Ascending aorta (tissue), 2 donors: ENCODE measurements at regions not wholly inside any gene's neighbourhood (a gene's known extent, or its start where the extent isn't known, plus 50 kb on each side); places are given as distances from the start of the nearest gene placed in this dataset.

Experiments
- DNase-seq, 2 donors: peaks; one replicate each; pipeline ENCODE4 v3.0.0-alpha.2; 2019; ENCODE audit warnings: low spot score in 2 of 2
- H3K27ac ChIP-seq, 2 donors: fragments of 200-600 bp; sonication (generic); one replicate each; pipeline ENCODE4 v1.5.1; 2016 to 2017; ENCODE audit warnings: mild to moderate bottlenecking in 1 of 2
- H3K27me3 ChIP-seq: fragments of 200-600 bp; sonication (generic); one replicate; pipeline ENCODE4 v1.5.1; 2017
- H3K36me3 ChIP-seq, 2 donors: fragments of 200-600 bp; sonication (generic); one replicate each; pipeline ENCODE4 v1.5.1; 2016
- H3K4me1 ChIP-seq, 2 donors: fragments of 200-600 bp; sonication (generic); one replicate each; pipeline ENCODE4 v1.5.1; 2016 to 2017; ENCODE audit warnings: mild to moderate bottlenecking in 1 of 2
- H3K4me3 ChIP-seq, 2 donors: fragments of 200-600 bp; sonication (generic); one replicate each; pipeline ENCODE4 v1.5.1; 2016 to 2017; ENCODE audit warnings: mild to moderate bottlenecking in 1 of 2
- H3K9me3 ChIP-seq, 2 donors: fragments of 200-600 bp; sonication (generic); one replicate each; pipeline ENCODE4 v1.5.1; 2016
- intact Hi-C: fragments of 100-400 bp; cut with DNase I; formaldehyde crosslinking; loops from one replicate; pipeline ENCODE4 v1.15.1; 2023
- TF ChIP-seq, protein P1 (sequence below), 3 experiments: fragments of 200-600 bp in 2 of 3; fragments of 450-650 bp in 1 of 3; sonication (generic) in 2 of 3; IDR thresholded peaks; one replicate each; pipeline ENCODE4 v1.5.1; 2016 to 2019; ENCODE audit warnings: antibody characterized with exemption in 3 of 3, mild to moderate bottlenecking in 1 of 3, moderate library complexity in 1 of 3

DNA sequence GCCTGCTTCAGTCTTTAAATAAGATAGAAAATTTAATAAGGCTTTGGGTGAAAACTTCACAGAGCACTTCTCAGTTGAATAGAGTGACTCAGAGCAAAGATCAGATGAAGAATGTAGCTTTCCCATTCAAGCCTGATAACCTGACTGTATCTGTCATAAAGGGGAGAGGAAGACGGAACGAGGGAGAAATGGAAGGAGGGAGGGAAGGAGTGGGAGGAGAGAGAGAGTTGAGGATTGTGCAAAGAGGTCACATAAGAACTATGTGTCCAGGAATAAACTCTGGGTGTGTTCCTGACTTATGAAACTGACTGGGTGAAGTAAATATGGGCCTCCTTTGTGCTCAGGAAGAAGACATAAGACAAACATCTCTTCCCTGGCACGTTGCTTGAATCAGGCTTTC is 385.5 kb downstream of the LPIN1 start:
- TF ChIP-seq, protein P1, sequence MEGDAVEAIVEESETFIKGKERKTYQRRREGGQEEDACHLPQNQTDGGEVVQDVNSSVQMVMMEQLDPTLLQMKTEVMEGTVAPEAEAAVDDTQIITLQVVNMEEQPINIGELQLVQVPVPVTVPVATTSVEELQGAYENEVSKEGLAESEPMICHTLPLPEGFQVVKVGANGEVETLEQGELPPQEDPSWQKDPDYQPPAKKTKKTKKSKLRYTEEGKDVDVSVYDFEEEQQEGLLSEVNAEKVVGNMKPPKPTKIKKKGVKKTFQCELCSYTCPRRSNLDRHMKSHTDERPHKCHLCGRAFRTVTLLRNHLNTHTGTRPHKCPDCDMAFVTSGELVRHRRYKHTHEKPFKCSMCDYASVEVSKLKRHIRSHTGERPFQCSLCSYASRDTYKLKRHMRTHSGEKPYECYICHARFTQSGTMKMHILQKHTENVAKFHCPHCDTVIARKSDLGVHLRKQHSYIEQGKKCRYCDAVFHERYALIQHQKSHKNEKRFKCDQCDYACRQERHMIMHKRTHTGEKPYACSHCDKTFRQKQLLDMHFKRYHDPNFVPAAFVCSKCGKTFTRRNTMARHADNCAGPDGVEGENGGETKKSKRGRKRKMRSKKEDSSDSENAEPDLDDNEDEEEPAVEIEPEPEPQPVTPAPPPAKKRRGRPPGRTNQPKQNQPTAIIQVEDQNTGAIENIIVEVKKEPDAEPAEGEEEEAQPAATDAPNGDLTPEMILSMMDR (IDR thresholded peaks at IDR 0.05) = no peak
- H3K27me3 ChIP-seq = no peaks in the 10 kb centered on the region
- no peak overlapping the region for H3K27ac ChIP-seq
- no peak overlapping the region for H3K4me3 ChIP-seq
- H3K36me3 ChIP-seq = no peaks in the 10 kb centered on the region
- DNase-seq = no peak
- no peaks in the 10 kb centered on the region for H3K4me1 ChIP-seq
- intact Hi-C loops = no loop called here
- no peaks in the 10 kb centered on the region for H3K9me3 ChIP-seq

DNA sequence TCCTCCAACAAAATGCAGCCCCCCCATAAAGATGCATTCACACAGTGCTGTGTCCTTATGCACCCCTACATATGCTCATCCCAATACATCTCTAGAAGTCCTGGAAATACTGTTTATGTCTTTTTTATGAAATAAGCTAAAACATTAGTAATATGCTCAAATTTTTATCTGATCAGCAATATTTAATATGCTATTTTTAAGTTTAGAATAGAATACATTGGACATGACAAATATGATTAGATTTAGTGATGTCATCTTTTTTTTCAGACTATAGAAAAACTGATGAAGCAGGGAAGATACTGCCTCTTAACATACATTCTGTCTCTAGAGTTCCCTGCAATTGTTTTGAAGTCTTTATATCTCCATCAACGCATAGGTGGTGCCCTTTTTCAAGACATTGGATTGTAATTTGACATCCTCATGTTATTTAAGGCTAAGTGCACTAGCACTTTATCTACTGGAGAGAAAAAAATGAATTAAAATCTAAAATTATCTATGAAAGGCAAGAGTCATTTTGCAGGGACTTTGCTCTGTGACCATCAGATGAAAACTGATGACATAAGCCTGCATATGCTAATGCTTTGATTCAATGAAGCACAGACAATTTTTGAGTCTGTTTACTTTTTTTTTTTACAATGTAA is 395.3 kb downstream of the LPIN1 start:
- DNase-seq = no peak
- no peaks in the 10 kb centered on the region for H3K4me1 ChIP-seq
- H3K36me3 ChIP-seq = no peaks in the 10 kb centered on the region
- intact Hi-C loops = no loop called here
- H3K9me3 ChIP-seq = no peaks in the 10 kb centered on the region
- no peak overlapping the region for H3K27ac ChIP-seq
- H3K27me3 ChIP-seq = no peaks in the 10 kb centered on the region
- no peak overlapping the region for H3K4me3 ChIP-seq
- TF ChIP-seq, protein P1 (IDR thresholded peaks at IDR 0.05) = no peak

DNA sequence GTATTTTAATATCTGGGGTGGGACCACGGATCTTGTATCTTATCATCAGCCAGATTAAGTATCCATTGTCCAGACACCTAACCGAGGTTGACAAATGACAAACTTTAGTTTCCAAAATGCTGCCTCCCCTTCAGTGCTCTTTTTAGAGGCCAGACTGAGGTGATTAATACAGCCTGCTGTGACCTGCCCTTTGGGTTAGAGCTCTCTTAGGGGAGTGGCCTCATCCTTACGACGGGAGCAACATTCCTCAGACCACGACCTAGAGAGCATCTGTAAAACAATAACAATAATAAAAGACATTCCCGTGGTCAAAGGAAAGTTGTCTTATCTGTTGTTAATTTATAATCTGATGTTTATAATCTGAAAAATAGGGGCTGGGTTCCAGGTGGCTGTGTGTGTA is 405.3 kb downstream of the LPIN1 start:
- DNase-seq = no peak
- H3K4me3 ChIP-seq = no peak overlapping the region
- no peaks in the 10 kb centered on the region for H3K4me1 ChIP-seq
- no peaks in the 10 kb centered on the region for H3K36me3 ChIP-seq
- intact Hi-C loops = no loop called here
- TF ChIP-seq, protein P1 (IDR thresholded peaks at IDR 0.05) = no peak
- H3K27ac ChIP-seq = no peak overlapping the region
- no peaks in the 10 kb centered on the region for H3K9me3 ChIP-seq
- H3K27me3 ChIP-seq = no peaks in the 10 kb centered on the region

DNA sequence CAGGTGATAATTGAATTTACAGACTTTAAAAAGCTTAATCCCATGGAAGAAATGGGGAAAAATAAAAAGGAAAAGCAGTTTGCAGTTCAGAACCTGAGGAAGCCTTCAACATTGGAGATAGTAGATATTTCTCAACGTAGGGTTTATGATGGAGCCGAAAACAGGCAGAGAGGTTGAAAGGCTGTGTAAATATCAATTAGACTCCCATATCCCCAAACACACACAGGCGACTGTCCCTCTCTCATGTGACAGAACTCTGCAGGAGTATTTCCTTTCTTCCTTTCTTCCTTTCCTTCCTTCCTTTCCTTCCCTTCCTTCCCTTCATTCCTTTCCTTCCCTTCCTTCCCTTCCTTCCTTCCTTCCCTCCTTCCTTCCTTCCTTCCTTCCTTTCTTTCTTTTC is 406.5 kb downstream of the LPIN1 start:
- TF ChIP-seq, protein P1 (IDR thresholded peaks at IDR 0.05) = no peak
- DNase-seq = no peak
- no peak overlapping the region for H3K4me3 ChIP-seq
- H3K27ac ChIP-seq = no peak overlapping the region
- H3K4me1 ChIP-seq = no peaks in the 10 kb centered on the region
- H3K9me3 ChIP-seq = no peaks in the 10 kb centered on the region
- intact Hi-C loops = no loop called here
- H3K27me3 ChIP-seq = no peaks in the 10 kb centered on the region
- no peaks in the 10 kb centered on the region for H3K36me3 ChIP-seq

DNA sequence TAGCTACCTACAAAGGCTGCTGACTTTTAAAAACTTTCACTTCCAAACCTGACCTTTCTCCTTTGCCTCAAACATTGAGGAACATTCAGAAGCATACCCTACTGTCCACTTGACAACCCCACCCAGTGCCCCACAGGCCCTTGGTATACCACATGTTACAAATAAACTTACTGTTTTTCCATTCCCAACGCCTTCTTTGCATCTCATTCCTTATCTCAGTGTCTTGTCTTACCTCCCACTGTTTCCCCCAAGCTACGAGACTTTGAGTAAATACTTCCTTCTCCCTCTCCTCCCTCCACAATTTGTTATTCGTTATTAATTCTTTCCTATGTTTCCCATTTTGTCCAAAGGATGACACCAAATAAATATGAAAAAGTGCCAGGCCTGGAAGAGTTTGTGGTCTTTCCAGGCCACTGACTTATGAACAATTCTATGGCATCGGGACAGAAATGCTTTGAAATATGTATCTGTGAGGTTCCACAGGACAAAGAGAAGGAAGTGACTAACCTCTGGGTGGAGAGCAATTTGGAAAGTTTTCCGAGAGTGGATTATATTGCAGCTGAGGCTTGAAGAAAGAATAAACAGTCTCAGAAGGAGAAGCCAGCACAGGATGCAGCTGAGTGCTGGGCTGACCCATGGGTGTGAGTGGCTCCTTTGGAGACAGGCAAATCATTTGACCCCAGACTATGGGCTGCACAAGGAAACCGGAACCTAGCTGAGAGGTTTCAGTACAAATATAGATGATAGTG is 409.0 kb downstream of the LPIN1 start:
- DNase-seq = no peak
- H3K27ac ChIP-seq = no peak overlapping the region
- intact Hi-C loops = no loop called here
- no peaks in the 10 kb centered on the region for H3K9me3 ChIP-seq
- H3K27me3 ChIP-seq = no peaks in the 10 kb centered on the region
- TF ChIP-seq, protein P1 (IDR thresholded peaks at IDR 0.05) = no peak
- no peak overlapping the region for H3K4me3 ChIP-seq
- H3K4me1 ChIP-seq = no peaks in the 10 kb centered on the region
- H3K36me3 ChIP-seq = no peaks in the 10 kb centered on the region
